ENCODE measurements at regions not wholly inside any gene's neighbourhood (a gene's known extent, or its start where the extent isn't known, plus 50 kb on each side); places are given as distances from the start of the nearest gene placed in this dataset.

GRCh38 chrY:19011605-19012090, 238.1 kb upstream of the HSFY2 start:
- no peak for TF ChIP-seq TAF1 (conservative IDR thresholded peaks at IDR 0.05)
- no peak for TF ChIP-seq YY1 (IDR thresholded peaks at IDR 0.05)
- TF ChIP-seq RXRA (IDR thresholded peaks at IDR 0.05) = no peak
- TF ChIP-seq MAX (IDR thresholded peaks at IDR 0.05) = no peak
- TF ChIP-seq REST (IDR thresholded peaks at IDR 0.05) = no peak
- no peak for TF ChIP-seq ATF3 (IDR thresholded peaks at IDR 0.05)
- TF ChIP-seq SP1 (IDR thresholded peaks at IDR 0.05) = no peak
- TF ChIP-seq EGR1 (IDR thresholded peaks at IDR 0.05; ENCODE audit: low read depth in 2 of 2) = no peak
- no peak for TF ChIP-seq FOXA1 (IDR thresholded peaks at IDR 0.05)
- no peak for TF ChIP-seq GABPA (IDR thresholded peaks at IDR 0.05 in 1 of 2, conservative IDR thresholded peaks at IDR 0.05 in 1 of 2)
- no peak for TF ChIP-seq NR2F2 (IDR thresholded peaks at IDR 0.05)
- no peak for TF ChIP-seq FOXA2 (IDR thresholded peaks at IDR 0.05)
- no peak for TF ChIP-seq CTCF (IDR thresholded peaks at IDR 0.05; ENCODE audit: low read depth, low read length, missing input control)
- TF ChIP-seq JUND (IDR thresholded peaks at IDR 0.05) = no peak
- TF ChIP-seq ZBTB33 (IDR thresholded peaks at IDR 0.05) = no peak
- TF ChIP-seq HNF4G (IDR thresholded peaks at IDR 0.05) = no peak
- TF ChIP-seq RAD21 (IDR thresholded peaks at IDR 0.05) = no peak
- no peak for TF ChIP-seq HNF4A (conservative IDR thresholded peaks at IDR 0.05)
- Histone ChIP-seq H3K9ac (ENCODE audit: low read depth in 1 of 2, low read length in 2 of 2) (no peak overlapping the region), H3K36me3 (ENCODE audit: control insufficient read depth in 4 of 4, insufficient read depth in 3 of 4, low read depth in 1 of 4, low read length in 3 of 4) (no peaks in the 10 kb centered on the region), H3K4me3 (ENCODE audit: low read depth in 1 of 3, low read length in 3 of 3) (no peak overlapping the region), H3K4me1 (ENCODE audit: control insufficient read depth in 4 of 4, insufficient read depth in 4 of 4, low read length in 3 of 4) (no peaks in the 10 kb centered on the region), H3K27me3 (ENCODE audit: control insufficient read depth in 4 of 4, insufficient read depth in 4 of 4, low read length in 3 of 4) (no peaks in the 10 kb centered on the region), H3K9me3 (ENCODE audit: control insufficient read depth in 4 of 4, low read length in 3 of 4) (no peaks in the 10 kb centered on the region), H3K27ac (ENCODE audit: low read depth in 1 of 2, low read length in 2 of 2) (no peak overlapping the region)
- WGBS = 57% methylated on average over 3 of the region's 3 CpGs
- DNase-seq (ENCODE audit: low spot score) = no peak

Measured in liver (tissue), 8 donors.